ENCODE measurements at regions not wholly inside any gene's neighbourhood (a gene's known extent, or its start where the extent isn't known, plus 50 kb on each side); places are given as distances from the start of the nearest gene placed in this dataset.

- no peaks in the 10 kb centered on the region for H3K9me3 ChIP-seq
- no peaks in the 10 kb centered on the region for H3K4me1 ChIP-seq (ENCODE audit: control insufficient read depth in 1 of 2, low read depth in 2 of 2)
- no peak overlapping the region for H3K27ac ChIP-seq
- H3K27me3 ChIP-seq (replicated peaks; ENCODE audit: insufficient read depth): no peaks in the 10 kb centered on the region
- no peaks in the 10 kb centered on the region for H3K36me3 ChIP-seq
- DNase-seq (ENCODE audit: low spot score) (no peak), ATAC-seq (ENCODE audit: insufficient number of reproducible peaks, low FRiP score, low read depth) (no peak)
- no peak overlapping the region for H3K4me3 ChIP-seq
- TF ChIP-seq, protein P1, sequence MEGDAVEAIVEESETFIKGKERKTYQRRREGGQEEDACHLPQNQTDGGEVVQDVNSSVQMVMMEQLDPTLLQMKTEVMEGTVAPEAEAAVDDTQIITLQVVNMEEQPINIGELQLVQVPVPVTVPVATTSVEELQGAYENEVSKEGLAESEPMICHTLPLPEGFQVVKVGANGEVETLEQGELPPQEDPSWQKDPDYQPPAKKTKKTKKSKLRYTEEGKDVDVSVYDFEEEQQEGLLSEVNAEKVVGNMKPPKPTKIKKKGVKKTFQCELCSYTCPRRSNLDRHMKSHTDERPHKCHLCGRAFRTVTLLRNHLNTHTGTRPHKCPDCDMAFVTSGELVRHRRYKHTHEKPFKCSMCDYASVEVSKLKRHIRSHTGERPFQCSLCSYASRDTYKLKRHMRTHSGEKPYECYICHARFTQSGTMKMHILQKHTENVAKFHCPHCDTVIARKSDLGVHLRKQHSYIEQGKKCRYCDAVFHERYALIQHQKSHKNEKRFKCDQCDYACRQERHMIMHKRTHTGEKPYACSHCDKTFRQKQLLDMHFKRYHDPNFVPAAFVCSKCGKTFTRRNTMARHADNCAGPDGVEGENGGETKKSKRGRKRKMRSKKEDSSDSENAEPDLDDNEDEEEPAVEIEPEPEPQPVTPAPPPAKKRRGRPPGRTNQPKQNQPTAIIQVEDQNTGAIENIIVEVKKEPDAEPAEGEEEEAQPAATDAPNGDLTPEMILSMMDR (IDR thresholded peaks at IDR 0.05): no peak
Observed at GRCh38 chr2:77834360-77835002, 312.3 kb upstream of the LRRTM4 start.

GRCh38 chr2:77838441-77838840 is 316.3 kb upstream of the LRRTM4 start:
- TF ChIP-seq, protein P1 (IDR thresholded peaks at IDR 0.05): no peak
- no peak overlapping the region for H3K27ac ChIP-seq
- ATAC-seq (ENCODE audit: insufficient number of reproducible peaks, low FRiP score, low read depth) (no peak), DNase-seq (ENCODE audit: low spot score) (no peak)
- no peaks in the 10 kb centered on the region for H3K27me3 ChIP-seq (replicated peaks; ENCODE audit: insufficient read depth)
- H3K4me3 ChIP-seq: no peak overlapping the region
- H3K36me3 ChIP-seq: no peaks in the 10 kb centered on the region
- H3K4me1 ChIP-seq (ENCODE audit: control insufficient read depth in 1 of 2, low read depth in 2 of 2): no peaks in the 10 kb centered on the region
- H3K9me3 ChIP-seq: no peaks in the 10 kb centered on the region

DNA sequence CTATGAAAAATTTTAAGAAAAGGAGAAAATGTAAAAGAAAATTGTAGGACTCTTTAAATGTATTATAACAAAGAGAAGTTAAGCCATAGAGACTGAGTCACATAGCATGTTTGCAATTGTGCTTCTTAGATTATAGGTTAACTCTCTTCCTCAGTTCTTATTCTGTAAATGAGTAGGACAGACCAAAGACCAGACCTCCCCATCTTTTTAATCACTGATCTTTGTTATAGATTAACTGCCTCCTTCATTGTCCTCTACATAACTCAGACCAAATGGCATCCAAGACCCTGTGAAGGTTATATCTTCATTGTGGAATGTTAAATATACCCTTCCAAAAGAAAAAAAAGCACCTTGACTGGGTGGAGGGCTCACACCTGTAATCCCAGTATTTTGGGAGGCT is 316.9 kb upstream of the LRRTM4 start:
- no peak for DNase-seq (ENCODE audit: low spot score)
- Histone ChIP-seq H3K9me3 (no peaks in the 10 kb centered on the region), H3K27ac (no peak overlapping the region), H3K27me3 (replicated peaks; ENCODE audit: insufficient read depth) (no peaks in the 10 kb centered on the region), H3K4me3 (no peak overlapping the region), H3K36me3 (no peaks in the 10 kb centered on the region), H3K4me1 (ENCODE audit: control insufficient read depth in 1 of 2, low read depth in 2 of 2) (no peaks in the 10 kb centered on the region)
- no peak for ATAC-seq (ENCODE audit: insufficient number of reproducible peaks, low FRiP score, low read depth)
- TF ChIP-seq, protein P1 (IDR thresholded peaks at IDR 0.05): no peak

GRCh38 chr2:77862120-77862519 is 339.9 kb upstream of the LRRTM4 start:
- Histone ChIP-seq H3K9me3 (no peaks in the 10 kb centered on the region), H3K27ac (no peak overlapping the region), H3K36me3 (no peaks in the 10 kb centered on the region), H3K27me3 (replicated peaks; ENCODE audit: insufficient read depth) (no peaks in the 10 kb centered on the region), H3K4me1 (ENCODE audit: control insufficient read depth in 1 of 2, low read depth in 2 of 2) (no peaks in the 10 kb centered on the region), H3K4me3 (no peak overlapping the region)
- DNase-seq (ENCODE audit: low spot score) (no peak), ATAC-seq (ENCODE audit: insufficient number of reproducible peaks, low FRiP score, low read depth) (no peak)
- TF ChIP-seq, protein P1 (IDR thresholded peaks at IDR 0.05): no peak

DNA sequence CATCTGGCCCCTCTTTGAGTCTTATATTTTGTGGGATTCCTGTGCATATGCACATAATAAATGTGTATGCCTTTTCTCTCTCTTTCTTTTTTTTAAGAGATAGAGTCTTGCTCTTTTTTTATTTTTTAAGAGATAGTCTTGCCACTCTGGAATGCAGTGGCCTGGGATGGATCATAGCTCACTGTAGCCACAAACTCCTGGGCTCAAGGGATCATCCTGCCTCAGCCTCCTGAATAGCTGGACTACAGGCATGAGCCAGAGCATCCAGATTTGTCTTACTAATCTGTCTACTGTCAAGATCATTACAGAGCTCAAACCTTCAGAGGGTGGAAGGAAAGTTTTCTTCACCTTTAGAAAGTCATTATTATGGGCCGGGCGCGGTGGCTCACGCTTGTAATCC is 342.2 kb upstream of the LRRTM4 start:
- Histone ChIP-seq H3K9me3 (no peaks in the 10 kb centered on the region), H3K4me3 (no peak overlapping the region), H3K4me1 (ENCODE audit: control insufficient read depth in 1 of 2, low read depth in 2 of 2) (no peaks in the 10 kb centered on the region), H3K27ac (no peak overlapping the region), H3K27me3 (replicated peaks; ENCODE audit: insufficient read depth) (no peaks in the 10 kb centered on the region), H3K36me3 (no peaks in the 10 kb centered on the region)
- ATAC-seq (ENCODE audit: insufficient number of reproducible peaks, low FRiP score, low read depth): no peak
- DNase-seq (ENCODE audit: low spot score): no peak
- TF ChIP-seq, protein P1 (IDR thresholded peaks at IDR 0.05): no peak
